NCI-H2029 (cell line): ENCODE measurements at regions not wholly inside any gene's neighbourhood (a gene's known extent, or its start where the extent isn't known, plus 50 kb on each side); places are given as distances from the start of the nearest gene placed in this dataset.
"Not testable (repeated sequence)": the region's sequence is repeated elsewhere in the genome, so short reads cannot be mapped to it uniquely, and the experiment has no call there.

Source experiments
- DNase-seq: peaks from one replicate; lab custom pipeline; 2025; lab: John Stamatoyannopoulos, UW

- DNase-seq, result not testable (repeated sequence)
These were observed 165.8 kb downstream of the TMEM121 start for GRCh38 chr14:105692110-105692685.

DNA sequence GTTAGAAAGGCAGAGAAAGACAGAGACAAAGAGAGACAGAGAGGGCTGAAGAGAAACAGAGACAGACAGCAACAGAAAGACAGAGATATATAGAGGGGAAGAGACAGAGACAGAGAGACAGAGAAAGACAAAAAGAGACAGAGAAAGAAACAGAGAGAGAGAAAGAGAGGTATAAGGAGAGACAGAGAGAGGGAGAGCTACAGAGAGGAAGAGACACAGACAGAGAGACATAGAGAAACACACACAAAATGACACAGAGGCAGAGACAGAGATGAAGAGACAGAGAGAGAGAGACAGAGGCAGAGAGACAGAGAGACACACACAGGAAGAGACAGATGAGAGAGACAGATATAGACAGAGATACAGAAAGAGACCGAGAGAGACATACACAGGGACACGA lies 168.6 kb downstream of the TMEM121 start:
- DNase-seq, result no peak

DNA sequence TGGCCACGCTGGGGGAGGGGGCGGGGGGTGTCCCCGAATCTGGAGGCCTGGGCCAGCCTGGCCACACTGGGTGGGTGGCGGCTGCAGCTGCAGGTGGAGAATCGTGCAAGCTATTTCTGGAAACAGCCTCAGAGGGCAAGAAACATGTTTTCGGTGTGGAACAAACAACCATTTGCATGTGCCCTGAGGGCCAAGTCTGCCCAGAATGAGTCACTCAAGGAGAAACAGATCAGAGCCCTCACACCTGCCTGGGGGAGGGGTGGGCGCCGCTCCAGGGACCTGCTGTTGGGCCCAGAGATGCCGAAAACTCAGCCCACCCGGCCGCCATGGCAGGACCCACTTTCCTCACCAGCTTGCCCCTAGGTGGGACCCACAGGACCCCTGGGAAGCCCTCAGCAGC lies 170.0 kb downstream of the TMEM121 start:
- DNase-seq, result not testable (repeated sequence)

- DNase-seq, result not testable (repeated sequence)
These were observed 171.0 kb downstream of the TMEM121 start for GRCh38 chr14:105697414-105697813.

GRCh38 chr14:105697955-105698354 lies 171.6 kb downstream of the TMEM121 start:
- DNase-seq, result not testable (repeated sequence)

DNA sequence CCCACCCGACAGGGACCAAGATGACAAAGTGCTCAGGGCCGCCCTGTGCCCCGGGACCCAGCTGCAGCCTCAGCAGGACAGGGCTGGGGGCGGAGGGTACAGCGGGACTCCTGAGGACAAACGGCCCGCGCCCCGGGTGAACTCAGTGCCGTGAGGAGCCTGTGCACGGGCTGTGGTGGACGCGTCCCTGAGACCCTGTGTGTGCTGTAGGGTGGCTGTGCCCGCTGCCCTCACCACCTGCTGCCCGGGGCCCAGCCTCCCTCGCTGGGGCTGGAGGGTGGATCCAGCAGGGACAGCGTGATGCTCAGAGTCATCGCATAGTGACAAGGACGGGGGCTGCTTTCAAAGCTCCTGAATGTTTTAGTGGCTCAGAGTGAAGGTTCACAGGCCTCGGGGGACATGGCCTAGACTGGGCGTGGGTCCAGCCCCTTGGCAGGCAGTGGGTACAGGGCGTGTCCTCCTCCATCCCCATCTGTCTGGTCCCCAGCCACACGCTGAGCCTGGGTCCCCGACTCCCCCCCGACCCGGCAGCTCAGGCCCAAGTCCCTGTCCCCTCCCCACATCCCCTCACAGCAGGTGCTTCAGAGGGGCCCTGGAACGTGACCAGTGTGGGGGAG lies 172.7 kb downstream of the TMEM121 start:
- DNase-seq, result not testable (repeated sequence)

- DNase-seq, result not testable (repeated sequence)
These were observed 173.3 kb downstream of the TMEM121 start for GRCh38 chr14:105699706-105700105.

GRCh38 chr14:105700146-105700545 lies 173.8 kb downstream of the TMEM121 start:
- DNase-seq, result not testable (repeated sequence)

DNA sequence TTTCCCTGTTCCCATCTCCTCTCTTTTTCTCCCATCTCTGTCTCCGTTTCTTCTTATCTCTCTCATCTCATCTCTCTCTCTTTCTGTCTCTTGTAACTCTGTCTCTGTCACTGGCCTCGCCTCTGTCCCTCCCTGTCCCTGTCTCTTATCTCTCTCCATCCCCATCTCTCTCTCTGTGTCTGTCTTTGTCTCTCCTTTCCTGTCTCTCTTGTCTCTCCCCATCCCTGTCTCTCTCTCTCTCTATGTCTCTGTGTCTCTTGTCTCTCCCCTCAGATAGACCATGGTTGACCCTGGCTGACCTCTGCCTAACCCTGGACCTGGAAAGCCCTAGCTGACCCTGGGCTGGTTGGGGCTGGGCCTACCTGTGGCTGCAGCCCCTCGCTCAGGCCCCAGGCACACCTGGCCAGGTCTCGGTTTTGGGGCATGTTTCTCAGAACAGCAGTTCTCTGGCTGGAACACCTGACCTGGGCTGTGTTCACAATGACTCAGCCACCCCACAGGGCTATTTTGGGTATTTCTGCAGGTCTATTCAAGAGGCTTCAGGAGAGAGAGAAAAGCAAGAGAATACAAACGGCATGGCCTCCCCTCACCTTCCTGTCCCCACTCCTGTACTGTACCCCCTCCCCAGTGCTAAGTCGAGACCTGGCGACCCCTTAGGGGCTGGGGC lies 174.4 kb downstream of the TMEM121 start:
- no peak for DNase-seq

DNA sequence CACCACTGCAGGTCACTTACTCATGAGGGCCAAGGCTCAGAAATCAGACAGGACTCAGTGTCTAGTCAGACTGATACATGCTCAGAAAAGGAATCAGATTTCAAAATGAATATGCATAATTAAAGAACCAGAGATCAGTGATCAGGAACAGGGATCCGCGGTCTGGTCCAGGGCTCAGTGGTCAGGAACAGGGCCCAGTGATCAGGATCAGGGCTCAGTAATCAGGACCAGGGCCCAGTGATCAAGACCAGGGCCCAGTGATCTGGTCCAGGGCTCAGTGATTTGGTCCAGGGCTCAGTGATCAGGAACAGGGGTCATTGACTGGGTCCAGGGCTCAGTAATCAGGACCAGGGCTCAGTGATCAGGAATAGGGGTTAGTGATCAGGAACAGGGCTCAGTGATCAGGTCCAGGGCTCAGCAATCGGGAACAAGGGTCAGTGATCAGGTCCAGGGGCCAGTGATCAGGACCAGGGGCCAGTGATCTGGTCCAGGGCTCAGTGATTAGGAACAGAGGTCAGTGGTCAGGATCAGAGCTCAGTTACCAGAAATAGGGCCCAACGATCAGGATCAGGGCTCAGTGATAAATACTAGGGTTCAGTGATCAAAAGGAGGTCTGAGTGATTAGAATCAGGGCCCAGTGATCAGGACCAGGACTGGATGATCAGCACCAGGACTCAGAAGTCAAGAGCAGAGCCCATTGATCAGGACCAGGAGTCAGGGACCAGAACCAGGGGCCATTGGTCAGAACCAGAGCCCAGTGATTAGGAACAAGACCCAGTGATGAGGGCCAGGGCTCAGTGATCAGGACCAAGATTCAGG lies 175.3 kb downstream of the TMEM121 start:
- no peak for DNase-seq

GRCh38 chr14:105702275-105702817 lies 176.0 kb downstream of the TMEM121 start:
- no peak for DNase-seq

DNA sequence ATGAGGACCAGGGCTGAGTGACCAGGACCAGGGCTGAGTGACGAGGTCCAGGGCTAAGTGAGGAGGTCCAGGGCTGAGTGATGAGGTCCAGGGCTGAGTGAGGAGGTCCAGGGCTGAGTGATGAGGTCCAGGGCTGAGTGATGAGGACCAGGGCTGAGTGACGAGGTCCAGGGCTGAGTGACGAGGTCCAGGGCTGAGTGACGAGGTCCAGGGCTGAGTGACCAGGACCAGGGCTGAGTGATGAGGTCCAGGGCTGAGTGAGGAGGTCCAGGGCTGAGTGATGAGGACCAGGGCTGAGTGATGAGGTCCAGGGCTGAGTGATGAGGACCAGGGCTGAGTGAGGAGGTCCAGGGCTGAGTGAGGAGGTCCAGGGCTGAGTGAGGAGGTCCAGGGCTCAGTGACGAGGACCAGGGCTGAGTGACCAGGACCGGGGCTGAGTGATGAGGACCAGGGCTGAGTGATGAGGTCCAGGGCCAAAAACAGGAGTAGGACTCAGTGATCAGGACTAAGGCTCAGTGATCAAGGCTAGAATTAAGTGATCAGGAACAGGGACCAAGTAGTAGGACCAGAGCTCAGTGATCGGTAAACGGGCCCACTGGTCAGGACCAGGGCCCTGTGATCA lies 176.8 kb downstream of the TMEM121 start:
- not testable (repeated sequence) for DNase-seq

- not testable (repeated sequence) for DNase-seq
These were observed 177.7 kb downstream of the TMEM121 start for GRCh38 chr14:105704091-105704490.

DNA sequence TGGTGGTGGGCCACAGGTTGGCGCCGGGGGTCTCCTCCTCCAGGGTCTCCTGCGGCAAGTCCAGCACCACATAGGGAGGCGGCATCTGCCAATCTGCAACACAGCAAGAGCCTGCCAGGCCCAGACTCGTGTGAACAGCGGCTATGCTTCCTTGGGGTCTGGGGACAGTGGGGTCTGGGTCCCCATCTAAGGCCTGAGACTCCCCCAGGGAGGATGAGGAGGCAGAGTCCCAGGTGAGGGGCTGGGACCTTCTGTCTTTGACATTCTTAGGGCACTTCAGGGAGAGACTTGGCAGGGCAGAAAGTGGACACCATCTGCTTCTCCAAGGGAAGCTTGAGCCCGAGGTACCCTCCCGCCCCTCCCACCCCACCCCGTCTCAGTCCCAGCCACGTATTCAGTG lies 178.1 kb downstream of the TMEM121 start:
- DNase-seq, result not testable (repeated sequence)

GRCh38 chr14:105705512-105705861 lies 179.1 kb downstream of the TMEM121 start:
- not testable (repeated sequence) for DNase-seq

GRCh38 chr14:105705862-105706700 lies 179.7 kb downstream of the TMEM121 start:
- not testable (repeated sequence) for DNase-seq

GRCh38 chr14:105706701-105707019 lies 180.3 kb downstream of the TMEM121 start:
- DNase-seq, result not testable (repeated sequence)

- DNase-seq, result not testable (repeated sequence)
These were observed 180.7 kb downstream of the TMEM121 start for GRCh38 chr14:105707099-105707498.

GRCh38 chr14:105707723-105708151 lies 181.4 kb downstream of the TMEM121 start:
- DNase-seq, result not testable (repeated sequence)

GRCh38 chr14:105708251-105709134 lies 182.1 kb downstream of the TMEM121 start:
- DNase-seq, result not testable (repeated sequence)
